HUES48 (cell line): ENCODE measurements at regions not wholly inside any gene's neighbourhood (a gene's known extent, or its start where the extent isn't known, plus 50 kb on each side); places are given as distances from the start of the nearest gene placed in this dataset.

Source experiments
- H3K27ac ChIP-seq: one replicate; pipeline ENCODE4 v1.7.0; 2013; ENCODE audit warnings: low read depth, low read length, inconsistent platforms
- H3K27me3 ChIP-seq: 2 replicates; pipeline ENCODE4 v1.6.1; 2013; ENCODE audit warnings: mild to moderate bottlenecking, low read length; ENCODE audit not compliant: control insufficient read depth, insufficient read depth
- H3K36me3 ChIP-seq: 2 replicates; pipeline ENCODE4 v1.6.1; 2013; ENCODE audit warnings: low read length; ENCODE audit not compliant: control insufficient read depth, insufficient read depth
- H3K4me1 ChIP-seq: 2 replicates; pipeline ENCODE4 v1.6.1; 2013; ENCODE audit warnings: mild to moderate bottlenecking, low read length; ENCODE audit not compliant: control insufficient read depth, insufficient read depth
- H3K4me3 ChIP-seq: 2 replicates; pipeline ENCODE4 v1.5.1; 2013; ENCODE audit warnings: mild to moderate bottlenecking, low read depth, low read length
- H3K9ac ChIP-seq: 2 replicates; pipeline ENCODE4 v1.6.1; 2013; ENCODE audit warnings: mild to moderate bottlenecking, low read depth, low read length, moderate library complexity
- H3K9me3 ChIP-seq: 2 replicates; pipeline ENCODE4 v1.6.1; 2013; ENCODE audit warnings: low read length; ENCODE audit not compliant: control insufficient read depth, insufficient read depth

GRCh38 chr22:47377926-47378560, 615.6 kb downstream of the TBC1D22A start:
- Histone ChIP-seq H3K4me1 (no peaks in the 10 kb centered on the region), H3K27me3 (no peaks in the 10 kb centered on the region), H3K4me3 (peak overlapping the region; percentile 13), H3K9me3 (peaks cover 94% of the 10 kb centered on the region), H3K27ac (no peak overlapping the region), H3K36me3 (no peaks in the 10 kb centered on the region), H3K9ac (no peak overlapping the region)

- no peaks in the 10 kb centered on the region for H3K4me1 ChIP-seq
- H3K9me3 ChIP-seq: peaks cover 94% of the 10 kb centered on the region
- no peaks in the 10 kb centered on the region for H3K27me3 ChIP-seq
Observed at GRCh38 chr22:47376901-47377505, 614.6 kb downstream of the TBC1D22A start.

GRCh38 chr22:47376322-47376700, 613.9 kb downstream of the TBC1D22A start:
- Histone ChIP-seq H3K4me1 (no peaks in the 10 kb centered on the region), H3K9me3 (peaks cover 94% of the 10 kb centered on the region), H3K4me3 (no peak overlapping the region), H3K27me3 (no peaks in the 10 kb centered on the region), H3K27ac (no peak overlapping the region), H3K36me3 (no peaks in the 10 kb centered on the region), H3K9ac (no peak overlapping the region)

More at GRCh38 chr22:47376901-47377505, 614.6 kb downstream of the TBC1D22A start:
- no peak overlapping the region for H3K27ac ChIP-seq
- no peak overlapping the region for H3K4me3 ChIP-seq
- H3K9ac ChIP-seq: no peak overlapping the region
- H3K36me3 ChIP-seq: no peaks in the 10 kb centered on the region

- peaks cover 96% of the 10 kb centered on the region for H3K9me3 ChIP-seq
Observed at GRCh38 chr22:47375621-47376321, 613.3 kb downstream of the TBC1D22A start.

GRCh38 chr22:47374901-47375575, 612.6 kb downstream of the TBC1D22A start:
- Histone ChIP-seq H3K9me3 (peaks cover 96% of the 10 kb centered on the region), H3K4me1 (no peaks in the 10 kb centered on the region), H3K27ac (no peak overlapping the region), H3K4me3 (no peak overlapping the region), H3K27me3 (no peaks in the 10 kb centered on the region), H3K36me3 (no peaks in the 10 kb centered on the region), H3K9ac (no peak overlapping the region)

More at GRCh38 chr22:47375621-47376321, 613.3 kb downstream of the TBC1D22A start:
- Histone ChIP-seq H3K4me3 (no peak overlapping the region), H3K27me3 (no peaks in the 10 kb centered on the region), H3K36me3 (no peaks in the 10 kb centered on the region), H3K9ac (no peak overlapping the region), H3K4me1 (no peaks in the 10 kb centered on the region), H3K27ac (no peak overlapping the region)

- H3K9ac ChIP-seq: no peak overlapping the region
- H3K36me3 ChIP-seq: no peaks in the 10 kb centered on the region
- no peaks in the 10 kb centered on the region for H3K4me1 ChIP-seq
- no peak overlapping the region for H3K4me3 ChIP-seq
- H3K27ac ChIP-seq: no peak overlapping the region
- H3K27me3 ChIP-seq: no peaks in the 10 kb centered on the region
- peaks cover 96% of the 10 kb centered on the region for H3K9me3 ChIP-seq
Observed at GRCh38 chr22:47374273-47374771, 611.9 kb downstream of the TBC1D22A start.

- H3K4me1 ChIP-seq: no peaks in the 10 kb centered on the region
- no peaks in the 10 kb centered on the region for H3K27me3 ChIP-seq
- no peak overlapping the region for H3K9ac ChIP-seq
- no peak overlapping the region for H3K4me3 ChIP-seq
- H3K9me3 ChIP-seq: peaks cover 99% of the 10 kb centered on the region
- no peak overlapping the region for H3K27ac ChIP-seq
- no peaks in the 10 kb centered on the region for H3K36me3 ChIP-seq
Observed at GRCh38 chr22:47373648-47374272, 611.3 kb downstream of the TBC1D22A start.

- H3K27me3 ChIP-seq: no peaks in the 10 kb centered on the region
- H3K4me1 ChIP-seq: no peaks in the 10 kb centered on the region
- no peak overlapping the region for H3K27ac ChIP-seq
- no peak overlapping the region for H3K9ac ChIP-seq
- H3K4me3 ChIP-seq: no peak overlapping the region
- no peaks in the 10 kb centered on the region for H3K36me3 ChIP-seq
- peaks cover 99% of the 10 kb centered on the region for H3K9me3 ChIP-seq
Observed at GRCh38 chr22:47372596-47373385, 610.3 kb downstream of the TBC1D22A start.

GRCh38 chr22:47372111-47372581, 609.7 kb downstream of the TBC1D22A start:
- peaks cover 99% of the 10 kb centered on the region for H3K9me3 ChIP-seq

More at GRCh38 chr22:47372111-47372581, 609.7 kb downstream of the TBC1D22A start:
- H3K36me3 ChIP-seq: no peaks in the 10 kb centered on the region
- H3K4me3 ChIP-seq: no peak overlapping the region
- H3K9ac ChIP-seq: no peak overlapping the region
- H3K4me1 ChIP-seq: no peaks in the 10 kb centered on the region
- H3K27me3 ChIP-seq: no peaks in the 10 kb centered on the region
- no peak overlapping the region for H3K27ac ChIP-seq
